Naive thymus-derived CD4-positive, alpha-beta T cell (primary cell): ENCODE measurements at regions not wholly inside any gene's neighbourhood (a gene's known extent, or its start where the extent isn't known, plus 50 kb on each side); places are given as distances from the start of the nearest gene placed in this dataset.

Experiments
- ATAC-seq: fragments of 150-1000 bp; cut with Tn5 transposase; 2 replicates; pipeline ENCODE4 v1.10.0; 2021; ENCODE audit warnings: mild to moderate bottlenecking, moderate library complexity
- CTCF ChIA-PET: fragments of 350-600 bp; sonication (Branson Sonifier 250); formaldehyde crosslinking; loops from one replicate; lab custom pipeline; 2021; ENCODE audit warnings: antibody characterized with exemption; lab: Charles Lee
- POLR2A ChIA-PET: fragments of 350-600 bp; sonication (Branson Sonifier 250); formaldehyde crosslinking; loops from one replicate; lab custom pipeline; 2021; ENCODE audit warnings: antibody characterized with exemption, inconsistent platforms; lab: Charles Lee
- DNase-seq, 9 donors: peaks; one replicate each; pipeline versions ENCODE4 v3.0.0 to v3.0.0-alpha.2; 2020 to 2022; ENCODE audit warnings: mixed read lengths in 1 of 9
- H3K27ac ChIP-seq: one replicate; pipeline ENCODE4 v1.7.0; 2013; ENCODE audit warnings: mild to moderate bottlenecking, low read depth, low read length, moderate library complexity
- H3K27me3 ChIP-seq, 2 donors: one replicate each; pipeline ENCODE4 v1.7.0; 2013; ENCODE audit warnings: low read length in 2 of 2, mild to moderate bottlenecking in 2 of 2, moderate library complexity in 2 of 2; ENCODE audit not compliant: control insufficient read depth in 2 of 2, insufficient read depth in 2 of 2
- H3K36me3 ChIP-seq, 3 experiments: 1 replicate in 2 of 3; 2 replicates in 1 of 3; pipeline ENCODE4 v1.7.0; 2013; ENCODE audit warnings: low read length in 3 of 3, mild to moderate bottlenecking in 3 of 3, moderate library complexity in 1 of 3; ENCODE audit not compliant: insufficient read depth in 3 of 3, control insufficient read depth in 2 of 3
- H3K4me1 ChIP-seq, 2 donors: one replicate each; pipeline ENCODE4 v1.7.0; 2013; ENCODE audit warnings: low read length in 2 of 2, mild to moderate bottlenecking in 2 of 2, moderate library complexity in 1 of 2; ENCODE audit not compliant: control insufficient read depth in 2 of 2, insufficient read depth in 2 of 2
- H3K4me3 ChIP-seq: 2 replicates; pipeline ENCODE4 v1.7.0; 2013; ENCODE audit warnings: mild to moderate bottlenecking, low read length
- H3K9me3 ChIP-seq, 3 experiments: 1 replicate in 2 of 3; 2 replicates in 1 of 3; pipeline ENCODE4 v1.7.0; 2013; ENCODE audit warnings: low read length in 3 of 3; ENCODE audit not compliant: control insufficient read depth in 2 of 3
- H3K27ac Mint-ChIP-seq, 9 donors: one replicate each; pipeline ENCODE4 v1.8.0; 2020 to 2022; ENCODE audit warnings: mixed read lengths in 9 of 9, mild to moderate bottlenecking in 8 of 9, moderate library complexity in 5 of 9, inconsistent platforms in 2 of 9
- H3K27me3 Mint-ChIP-seq, 5 donors: one replicate each; pipeline ENCODE4 v1.8.0; 2021 to 2022; ENCODE audit warnings: mixed read lengths in 5 of 5, mild to moderate bottlenecking in 1 of 5
- H3K36me3 Mint-ChIP-seq, 5 donors: one replicate each; pipeline ENCODE4 v1.8.0; 2020 to 2022; ENCODE audit warnings: mixed read lengths in 5 of 5, mild to moderate bottlenecking in 3 of 5, inconsistent platforms in 1 of 5
- H3K4me1 Mint-ChIP-seq, 7 donors: one replicate each; pipeline ENCODE4 v1.8.0; 2020 to 2022; ENCODE audit warnings: mixed read lengths in 7 of 7, mild to moderate bottlenecking in 3 of 7, inconsistent platforms in 1 of 7
- H3K4me3 Mint-ChIP-seq, 10 donors: one replicate each; pipeline ENCODE4 v1.8.0; 2020 to 2022; ENCODE audit warnings: mild to moderate bottlenecking in 10 of 10, mixed read lengths in 10 of 10, moderate library complexity in 6 of 10, inconsistent platforms in 2 of 10
- H3K9me3 Mint-ChIP-seq, 11 donors: one replicate each; pipeline ENCODE4 v1.8.0; 2020 to 2022; ENCODE audit warnings: mixed read lengths in 11 of 11, mild to moderate bottlenecking in 4 of 11, inconsistent platforms in 1 of 11, moderate library complexity in 1 of 11
- intact Hi-C, 2 donors: fragments of 100-400 bp; cut with micrococcal nuclease; formaldehyde crosslinking; loops; one replicate each; pipeline ENCODE4 v1.15.1; 2023

DNA sequence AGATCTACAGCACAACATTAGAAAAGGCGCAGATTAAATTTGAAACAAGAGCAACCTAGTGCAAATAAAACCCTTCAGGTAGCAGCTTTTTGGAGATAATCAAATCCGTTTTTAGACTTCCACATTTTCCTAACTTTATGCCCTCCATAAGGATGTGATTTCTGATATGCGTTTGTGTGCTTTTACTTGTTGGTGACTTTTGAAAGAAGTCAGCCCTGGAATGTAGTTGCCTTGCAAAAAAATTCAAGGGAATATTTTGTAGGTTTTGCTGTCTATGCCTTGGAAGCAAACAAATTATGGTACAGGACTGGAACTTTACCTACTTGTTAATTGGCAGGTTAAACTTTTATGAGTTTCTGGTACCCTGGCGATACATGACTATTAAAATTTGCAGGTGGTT is 86.7 kb upstream of the HDAC9 start:
- H3K27ac ChIP-seq = no peak overlapping the region
- H3K4me1 Mint-ChIP-seq = no peaks in the 10 kb centered on the region
- intact Hi-C loops = no loop called here

GRCh38 chr7:18413447-18413846 is 82.1 kb upstream of the HDAC9 start:
- Histone ChIP-seq H3K27ac (no peak overlapping the region), H3K4me1 (no peaks in the 10 kb centered on the region), H3K27me3 (no peaks in the 10 kb centered on the region), H3K4me3 (no peak overlapping the region), H3K9me3 (no peaks in the 10 kb centered on the region), H3K36me3 (no peaks in the 10 kb centered on the region)
- DNase-seq = no peak
- no peak overlapping the region for H3K27ac Mint-ChIP-seq
- no peak for ATAC-seq
- no peaks in the 10 kb centered on the region for H3K4me1 Mint-ChIP-seq
- POLR2A ChIA-PET = no interaction called here
- no peak overlapping the region for H3K4me3 Mint-ChIP-seq
- no peaks in the 10 kb centered on the region for H3K36me3 Mint-ChIP-seq
- H3K27me3 Mint-ChIP-seq = peaks cover 0 to 2% (median 0%) of the 10 kb centered on the region in 5 donors
- intact Hi-C loops = no loop called here
- peaks cover 0 to 3% (median 0%) of the 10 kb centered on the region in 11 donors for H3K9me3 Mint-ChIP-seq
- CTCF ChIA-PET = no interaction called here

More for the DNA sequence above, 86.7 kb upstream of the HDAC9 start:
- Histone ChIP-seq H3K27me3 (no peaks in the 10 kb centered on the region), H3K9me3 (no peaks in the 10 kb centered on the region), H3K4me3 (no peak overlapping the region), H3K36me3 (no peaks in the 10 kb centered on the region), H3K4me1 (no peaks in the 10 kb centered on the region)
- DNase-seq = no peak
- no peaks in the 10 kb centered on the region for H3K9me3 Mint-ChIP-seq
- H3K27ac Mint-ChIP-seq = no peak overlapping the region
- H3K36me3 Mint-ChIP-seq = no peaks in the 10 kb centered on the region
- H3K27me3 Mint-ChIP-seq = peaks cover 0 to 4% (median 0%) of the 10 kb centered on the region in 5 donors
- POLR2A ChIA-PET = no interaction called here
- H3K4me3 Mint-ChIP-seq = no peak overlapping the region
- no peak for ATAC-seq
- CTCF ChIA-PET = no interaction called here

GRCh38 chr7:18414885-18415284 is 80.7 kb upstream of the HDAC9 start:
- no peak overlapping the region for H3K4me3 Mint-ChIP-seq
- no peak for ATAC-seq
- H3K27ac Mint-ChIP-seq = no peak overlapping the region
- H3K36me3 Mint-ChIP-seq = no peaks in the 10 kb centered on the region
- Histone ChIP-seq H3K4me3 (no peak overlapping the region), H3K4me1 (no peaks in the 10 kb centered on the region), H3K27ac (no peak overlapping the region), H3K36me3 (no peaks in the 10 kb centered on the region), H3K9me3 (no peaks in the 10 kb centered on the region), H3K27me3 (peaks cover 0 to 2% of the 10 kb centered on the region in 2 donors)
- no peaks in the 10 kb centered on the region for H3K4me1 Mint-ChIP-seq
- H3K9me3 Mint-ChIP-seq = peaks cover 0 to 3% (median 0%) of the 10 kb centered on the region in 11 donors
- POLR2A ChIA-PET = no interaction called here
- DNase-seq = no peak
- intact Hi-C loops = no loop called here
- CTCF ChIA-PET = no interaction called here
- peaks cover 0 to 2% (median 0%) of the 10 kb centered on the region in 5 donors for H3K27me3 Mint-ChIP-seq

GRCh38 chr7:18416988-18417387 is 78.6 kb upstream of the HDAC9 start:
- H3K27ac ChIP-seq = no peak overlapping the region
- H3K4me3 ChIP-seq = no peak overlapping the region
- ChIA-PET CTCF (no interaction called here), POLR2A (no interaction called here)
- no peaks in the 10 kb centered on the region for H3K36me3 ChIP-seq
- intact Hi-C loops = no loop called here
- no peaks in the 10 kb centered on the region for H3K4me1 ChIP-seq
- peaks cover 0 to 2% of the 10 kb centered on the region in 2 donors for H3K27me3 ChIP-seq
- no peak for ATAC-seq
- no peaks in the 10 kb centered on the region for H3K36me3 Mint-ChIP-seq
- H3K4me1 Mint-ChIP-seq = no peaks in the 10 kb centered on the region
- H3K9me3 Mint-ChIP-seq = peaks cover 0 to 3% (median 0%) of the 10 kb centered on the region in 11 donors
- DNase-seq = no peak
- H3K9me3 ChIP-seq = no peaks in the 10 kb centered on the region
- no peaks in the 10 kb centered on the region for H3K27me3 Mint-ChIP-seq
- H3K4me3 Mint-ChIP-seq = no peak overlapping the region
- H3K27ac Mint-ChIP-seq = no peak overlapping the region

- H3K9me3 ChIP-seq = no peaks in the 10 kb centered on the region
- CTCF ChIA-PET = no interaction called here
- no peaks in the 10 kb centered on the region for H3K36me3 Mint-ChIP-seq
Measured at GRCh38 chr7:18419456-18419855, 76.1 kb upstream of the HDAC9 start.

DNA sequence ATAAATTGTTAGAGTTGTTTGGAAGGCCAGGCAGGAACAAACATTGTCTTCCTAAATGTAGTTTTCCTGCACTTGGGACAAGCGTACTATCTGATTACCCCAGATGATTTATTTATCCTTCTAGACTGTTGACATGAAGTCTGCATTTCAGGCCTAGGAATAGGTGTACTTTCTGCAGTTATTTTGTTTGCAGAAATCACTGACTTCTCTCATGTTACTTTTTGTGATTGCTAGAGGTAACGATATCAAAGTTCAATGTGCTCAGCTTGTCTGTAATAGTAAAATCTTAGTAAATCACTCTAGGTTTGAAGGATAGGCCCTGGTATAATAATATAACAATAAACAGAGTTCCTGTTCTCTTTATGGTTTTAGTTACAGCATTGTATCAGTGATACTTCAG is 75.4 kb upstream of the HDAC9 start:
- ChIA-PET POLR2A (no interaction called here), CTCF (no interaction called here)
- H3K36me3 Mint-ChIP-seq = no peaks in the 10 kb centered on the region
- DNase-seq = no peak
- ATAC-seq = no peak
- H3K27ac Mint-ChIP-seq = no peak overlapping the region
- Histone ChIP-seq H3K27ac (no peak overlapping the region), H3K27me3 (peaks cover 0 to 2% of the 10 kb centered on the region in 2 donors), H3K36me3 (no peaks in the 10 kb centered on the region), H3K4me1 (no peaks in the 10 kb centered on the region), H3K4me3 (no peak overlapping the region), H3K9me3 (no peaks in the 10 kb centered on the region)
- intact Hi-C loops = no loop called here
- H3K9me3 Mint-ChIP-seq = peaks cover 0 to 3% (median 0%) of the 10 kb centered on the region in 11 donors
- H3K4me3 Mint-ChIP-seq = no peak overlapping the region
- H3K4me1 Mint-ChIP-seq = no peaks in the 10 kb centered on the region
- no peaks in the 10 kb centered on the region for H3K27me3 Mint-ChIP-seq

More at GRCh38 chr7:18419456-18419855, 76.1 kb upstream of the HDAC9 start:
- Mint-ChIP-seq H3K4me1 (no peaks in the 10 kb centered on the region), H3K27me3 (no peaks in the 10 kb centered on the region), H3K4me3 (no peak overlapping the region), H3K27ac (no peak overlapping the region), H3K9me3 (peaks cover 0 to 3% (median 0%) of the 10 kb centered on the region in 11 donors)
- POLR2A ChIA-PET = no interaction called here
- ATAC-seq = no peak
- Histone ChIP-seq H3K27me3 (peaks cover 0 to 2% of the 10 kb centered on the region in 2 donors), H3K27ac (no peak overlapping the region), H3K4me1 (no peaks in the 10 kb centered on the region), H3K4me3 (no peak overlapping the region), H3K36me3 (no peaks in the 10 kb centered on the region)
- DNase-seq = no peak
- intact Hi-C loops = no loop called here

DNA sequence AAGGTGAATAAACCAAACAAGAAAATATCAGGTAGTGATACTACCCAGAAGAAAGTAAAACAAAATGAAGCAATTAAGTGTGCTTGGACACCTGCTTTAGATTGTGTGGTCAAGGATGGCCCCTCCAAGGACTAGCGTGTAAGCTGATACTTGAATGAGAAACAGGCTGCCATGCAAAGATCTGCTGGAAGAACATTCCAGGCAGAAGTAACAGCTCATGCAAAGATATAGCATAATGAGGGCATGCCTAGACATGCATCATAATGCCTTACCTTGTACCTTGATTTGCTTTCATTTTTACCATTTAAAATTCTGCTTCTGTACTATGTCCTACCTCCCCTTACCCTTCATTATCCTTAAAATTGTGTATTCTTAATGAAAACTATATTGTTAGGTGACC is 74.8 kb upstream of the HDAC9 start:
- peaks cover 0 to 3% (median 0%) of the 10 kb centered on the region in 11 donors for H3K9me3 Mint-ChIP-seq
- Histone ChIP-seq H3K4me3 (no peak overlapping the region), H3K9me3 (no peaks in the 10 kb centered on the region), H3K27ac (no peak overlapping the region), H3K4me1 (no peaks in the 10 kb centered on the region), H3K36me3 (no peaks in the 10 kb centered on the region), H3K27me3 (peaks cover 0 to 2% of the 10 kb centered on the region in 2 donors)
- H3K4me3 Mint-ChIP-seq = no peak overlapping the region
- H3K27me3 Mint-ChIP-seq = no peaks in the 10 kb centered on the region
- CTCF ChIA-PET = no interaction called here
- no peaks in the 10 kb centered on the region for H3K36me3 Mint-ChIP-seq
- POLR2A ChIA-PET = no interaction called here
- intact Hi-C loops = no loop called here
- no peak overlapping the region for H3K27ac Mint-ChIP-seq
- no peak for DNase-seq
- H3K4me1 Mint-ChIP-seq = no peaks in the 10 kb centered on the region
- no peak for ATAC-seq
